ENCODE measurements at regions not wholly inside any gene's neighbourhood (a gene's known extent, or its start where the extent isn't known, plus 50 kb on each side); places are given as distances from the start of the nearest gene placed in this dataset.
A peak's percentile ranks its signal among the peaks of the same experiment; 100 is the strongest.
"Not testable (repeated sequence)": the region's sequence is repeated elsewhere in the genome, so short reads cannot be mapped to it uniquely, and the experiment has no call there.

DNA sequence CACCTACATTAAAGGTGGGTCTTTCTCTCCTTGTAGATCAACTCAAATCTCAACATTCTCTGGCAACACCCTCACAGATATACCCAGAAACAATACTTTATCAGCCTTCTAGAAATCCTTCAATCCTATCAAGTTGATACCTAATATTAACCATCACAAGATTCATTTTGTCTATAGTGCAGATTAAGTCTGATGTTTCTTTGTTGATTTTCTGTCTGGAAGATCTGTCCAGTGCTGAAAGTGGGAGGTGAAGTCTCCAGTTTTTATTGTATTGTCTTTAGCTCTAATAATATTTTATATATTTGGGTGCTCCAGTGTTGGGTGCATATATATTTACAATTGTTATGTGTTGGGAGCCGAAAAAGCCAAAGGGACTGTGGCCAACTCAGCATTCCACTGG, 493.9 kb upstream of the ADGRB3 start:
- no peak for DNase-seq

DNA sequence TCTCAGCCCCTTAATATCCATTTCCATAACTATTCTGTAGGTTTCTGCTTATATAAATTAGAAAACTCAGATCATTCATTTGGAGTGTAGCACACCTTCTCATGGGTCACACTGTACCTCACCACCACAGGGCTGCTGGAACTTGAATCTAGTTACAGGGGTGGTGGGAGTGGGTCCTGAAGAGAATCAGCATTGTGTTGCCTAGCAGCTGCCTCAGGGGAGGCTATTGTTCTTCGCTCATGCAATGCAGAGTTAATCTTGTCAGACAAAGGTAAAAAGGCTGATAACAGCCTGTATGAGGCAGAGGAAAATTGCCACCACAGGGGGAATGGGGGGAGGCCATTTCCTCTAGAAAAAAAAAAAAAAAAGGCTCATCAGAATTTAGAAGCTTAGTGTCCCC, 496.0 kb upstream of the ADGRB3 start:
- no peak for DNase-seq

DNA sequence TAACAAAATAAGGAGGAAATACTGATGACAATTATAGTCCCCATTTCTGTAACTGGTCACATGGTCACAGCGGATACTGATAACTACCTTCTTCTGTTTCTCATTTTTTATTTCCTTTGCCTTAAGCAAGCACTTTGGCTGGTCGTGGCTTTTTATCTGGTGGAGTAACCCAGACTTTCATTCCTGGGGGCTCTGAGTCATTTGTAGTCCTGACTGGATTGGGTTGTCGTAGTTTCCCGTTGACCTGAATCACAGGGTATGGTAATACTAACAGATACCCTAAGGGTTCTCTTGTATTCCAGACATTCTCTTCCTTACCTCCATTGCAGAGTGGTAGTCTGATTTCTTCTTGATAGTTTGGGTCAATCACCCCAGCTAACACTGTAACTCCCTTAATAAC, 500.3 kb upstream of the ADGRB3 start:
- peak; percentile 12 for DNase-seq

DNA sequence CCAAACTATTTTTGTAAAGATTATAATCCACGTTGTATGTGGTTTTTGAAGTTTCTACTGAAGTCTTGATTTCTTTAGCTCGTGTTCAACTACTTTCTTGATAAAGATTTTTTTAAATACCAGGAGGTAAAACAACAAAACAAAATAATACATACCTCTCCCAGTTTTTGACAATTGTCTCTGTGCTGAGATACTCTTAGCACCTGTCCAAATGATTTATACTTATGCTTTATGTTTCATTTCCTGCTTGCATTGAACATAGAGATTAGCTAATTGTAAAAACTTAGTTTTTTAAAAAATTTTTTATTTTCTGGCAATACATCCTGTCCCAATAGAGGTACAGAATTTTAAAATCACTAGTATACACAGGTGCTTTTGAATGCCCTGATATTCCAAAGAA, 506.9 kb upstream of the ADGRB3 start:
- no peak for DNase-seq

DNA sequence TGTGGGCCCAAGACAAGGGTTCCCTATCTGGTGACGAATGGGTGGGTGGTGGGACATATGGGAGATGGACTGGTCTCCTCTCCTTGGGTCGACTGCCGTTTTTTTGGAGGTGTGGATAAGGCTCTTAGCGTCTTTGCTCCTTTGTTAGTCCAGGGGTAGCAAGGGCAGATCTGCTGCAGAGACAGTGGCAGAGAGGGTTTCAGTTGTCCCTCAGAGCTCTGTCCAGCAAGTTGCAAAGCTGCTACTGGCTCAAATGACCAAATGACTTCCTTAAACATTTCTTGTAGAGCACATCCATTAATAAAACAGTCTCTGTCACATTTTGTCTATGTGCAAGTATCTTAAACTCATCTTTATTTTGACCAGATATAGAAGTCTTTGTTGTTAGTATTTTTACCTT, 508.0 kb upstream of the ADGRB3 start:
- DNase-seq = no peak

DNA sequence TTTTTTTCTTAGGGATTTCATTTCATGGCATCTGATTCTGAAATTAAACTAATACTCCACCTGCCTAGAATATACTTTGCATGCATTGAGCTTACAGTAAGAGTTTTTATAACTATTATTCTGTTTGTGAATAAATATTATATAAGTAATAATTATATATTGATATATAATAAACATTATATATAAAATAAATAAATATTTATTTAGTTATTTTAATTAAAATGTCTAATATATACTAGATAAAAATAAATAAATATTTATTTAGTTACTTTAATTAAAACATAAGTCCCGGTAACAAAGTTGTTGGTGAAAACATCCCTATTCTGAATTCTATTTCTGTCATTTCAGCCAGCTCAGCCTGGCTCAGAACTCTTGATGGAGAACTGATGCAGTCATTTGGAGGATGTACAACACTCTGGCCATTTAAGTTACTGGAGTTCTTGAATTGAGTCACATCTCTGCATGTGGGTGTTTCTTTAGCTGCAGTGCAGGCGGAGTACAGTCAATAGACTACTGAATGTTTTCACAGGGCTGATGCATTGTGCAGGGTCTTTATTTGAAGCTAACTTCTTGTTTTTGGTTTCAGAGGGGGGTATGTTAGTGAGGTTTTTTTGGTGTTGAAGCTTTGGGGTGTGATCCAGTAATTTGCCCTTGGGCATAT, 508.9 kb upstream of the ADGRB3 start:
- DNase-seq = no peak

DNA sequence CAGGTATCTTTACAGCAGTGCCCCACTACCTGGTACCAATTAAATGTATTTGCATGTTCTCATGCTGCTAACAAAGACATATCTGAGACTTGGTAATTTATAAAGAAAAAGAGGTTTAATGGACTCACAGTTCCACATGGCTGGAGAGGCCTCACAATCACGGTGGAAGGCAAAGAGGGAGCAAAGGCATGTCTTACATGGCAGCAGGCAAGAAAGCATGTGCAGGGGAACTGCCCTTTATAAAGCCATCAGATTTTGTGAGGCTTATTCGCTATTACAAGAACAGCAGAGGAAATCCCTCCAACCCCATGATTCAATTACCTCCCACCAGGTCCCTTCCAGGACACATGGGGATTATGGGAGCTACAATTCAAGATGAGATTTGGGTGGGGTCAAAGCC, 512.1 kb upstream of the ADGRB3 start:
- DNase-seq = not testable (repeated sequence)

DNA sequence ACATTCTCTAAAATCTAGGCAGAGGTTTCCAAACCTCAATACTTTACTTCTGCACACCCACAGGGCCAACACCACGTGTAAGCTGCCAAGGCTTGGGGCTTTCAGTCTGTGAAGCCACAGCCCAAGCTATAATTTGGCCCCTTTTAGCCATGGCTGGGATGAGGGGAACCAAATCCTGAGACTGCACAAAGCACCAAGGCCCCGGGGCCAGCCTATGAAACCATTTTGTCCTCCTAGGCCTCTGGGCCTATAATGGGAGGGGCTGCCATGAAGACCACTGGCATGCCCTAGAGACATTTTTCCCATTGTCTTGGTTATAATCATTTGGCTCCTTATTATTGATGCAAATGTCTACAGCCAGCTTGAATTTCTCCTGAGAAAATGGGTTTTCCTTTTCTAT, 513.0 kb upstream of the ADGRB3 start:
- no peak for DNase-seq

DNA sequence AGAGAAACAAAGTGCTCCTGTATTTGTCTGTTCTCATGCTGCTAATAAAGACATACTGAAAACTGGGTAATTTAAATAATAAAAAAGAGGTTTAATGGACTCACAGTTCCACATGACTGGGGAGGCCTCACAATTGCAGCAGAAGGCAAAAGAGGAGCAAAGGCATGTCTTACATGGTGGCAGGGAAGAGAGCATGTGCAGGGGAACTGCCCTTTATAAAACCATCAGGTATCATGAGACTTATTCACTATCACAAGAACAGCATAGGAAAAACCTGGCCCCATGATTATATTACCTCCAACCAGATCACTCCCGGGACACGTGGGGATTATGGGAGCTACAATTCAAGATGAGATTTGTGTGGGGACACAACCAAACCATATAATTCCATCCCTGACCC, 514.1 kb upstream of the ADGRB3 start:
- DNase-seq = not testable (repeated sequence)

DNA sequence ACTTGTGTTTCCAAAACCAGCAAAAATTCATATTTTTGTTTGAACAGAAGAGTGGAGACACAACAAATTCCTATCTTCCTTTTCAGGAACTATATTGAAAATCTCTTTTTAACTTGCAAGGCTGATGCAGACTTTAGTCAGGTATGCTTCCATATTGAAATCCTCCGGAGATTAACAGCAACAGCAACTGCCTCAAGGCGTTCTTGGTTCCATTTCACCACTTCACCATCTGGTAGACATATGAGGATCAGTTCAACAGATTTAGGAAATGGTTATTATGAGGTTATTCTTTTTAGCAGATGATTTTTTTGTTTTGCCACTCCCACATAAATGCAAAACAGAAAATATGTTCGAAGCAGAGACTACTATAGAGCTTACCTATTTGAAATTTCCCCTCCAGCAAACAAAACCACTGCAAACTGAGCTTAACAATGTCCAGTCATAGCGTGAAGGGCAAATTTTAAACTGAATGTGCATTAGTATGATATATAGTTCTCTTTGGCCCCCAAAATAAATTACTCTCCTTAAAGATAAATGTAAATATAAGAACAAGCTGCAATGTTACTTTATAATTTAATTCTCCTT, 520.5 kb upstream of the ADGRB3 start:
- peak; percentile 10 for DNase-seq

DNA sequence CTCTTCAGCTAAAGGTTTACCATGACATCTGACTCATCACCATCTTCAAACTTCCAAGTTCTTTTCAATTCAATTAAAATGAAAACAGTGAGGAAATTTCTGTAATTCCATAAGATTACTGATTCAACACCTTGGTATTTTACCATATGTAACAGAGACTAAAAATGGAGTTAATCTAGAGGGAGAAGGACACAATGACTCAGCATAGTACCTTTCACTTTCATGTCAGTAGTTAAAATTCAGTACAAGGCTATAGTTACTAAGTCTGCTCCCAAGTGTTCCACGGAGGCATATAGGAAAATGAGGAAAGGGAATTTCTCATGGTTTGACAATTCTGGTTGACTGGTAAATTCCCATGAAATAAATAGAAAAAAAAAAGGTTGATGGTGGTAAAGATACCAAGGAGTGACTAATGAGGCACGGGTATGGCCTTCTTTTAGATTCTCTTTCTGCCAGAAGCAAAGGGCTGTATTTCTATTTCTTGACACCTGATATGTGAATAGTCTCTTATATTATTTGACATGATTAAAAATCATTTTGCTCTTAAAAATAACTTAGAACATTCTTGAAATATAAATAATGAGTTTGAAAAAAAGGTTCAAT, 526.7 kb upstream of the ADGRB3 start:
- peak; percentile 90 for DNase-seq

DNA sequence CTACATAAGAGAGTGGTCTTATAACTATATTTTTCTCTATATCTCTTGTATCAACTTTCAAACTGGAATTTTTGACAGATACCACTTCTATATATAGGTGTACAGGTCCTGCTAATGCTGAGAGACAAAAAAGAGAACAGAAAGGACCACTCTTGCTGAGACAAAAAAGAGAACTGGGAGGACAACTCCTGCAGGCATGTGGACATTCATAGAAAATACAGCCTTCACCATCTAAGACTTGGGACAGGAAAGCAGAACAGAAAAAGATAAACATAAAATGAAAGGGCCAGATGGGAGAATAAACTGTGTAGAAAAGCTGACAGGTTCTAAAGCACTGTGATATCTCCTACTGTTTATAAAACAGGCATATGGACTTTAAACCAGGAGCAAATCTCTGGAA, 541.0 kb upstream of the ADGRB3 start:
- no peak for DNase-seq

DNA sequence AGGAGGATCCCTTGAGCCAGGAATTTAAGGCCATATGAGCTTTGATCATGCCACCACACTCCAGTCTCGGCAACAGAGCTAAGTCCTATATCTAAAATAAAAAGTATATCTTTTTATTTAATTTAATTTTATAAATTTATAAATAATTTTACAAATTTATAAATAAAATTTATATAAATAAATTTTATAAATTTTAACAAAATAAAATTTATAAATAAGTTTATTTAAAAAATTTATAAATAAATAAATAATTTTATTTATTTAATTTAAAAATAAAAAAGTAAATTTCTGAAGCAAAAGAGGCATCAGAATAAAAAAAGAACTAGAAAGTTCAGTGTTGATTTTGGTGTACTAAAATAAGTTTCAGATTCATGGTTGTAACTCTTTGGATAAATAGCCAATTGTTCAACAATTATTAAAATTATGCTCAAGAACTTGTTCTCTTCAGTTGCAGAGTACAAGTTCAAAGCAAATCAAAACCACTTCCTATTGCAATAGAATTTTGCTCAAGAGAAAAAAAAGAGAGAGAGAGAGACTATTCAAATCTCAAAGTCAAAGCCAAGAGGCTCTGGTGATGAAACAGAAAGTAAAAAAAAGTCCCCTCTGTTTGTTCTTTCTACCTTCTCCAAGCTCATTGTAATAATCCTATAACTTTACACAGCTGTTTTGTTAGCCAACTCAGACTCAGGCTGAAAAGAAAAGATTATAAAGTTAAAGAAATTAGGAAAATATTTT, 547.5 kb upstream of the ADGRB3 start:
- peak; percentile 4 for DNase-seq

DNA sequence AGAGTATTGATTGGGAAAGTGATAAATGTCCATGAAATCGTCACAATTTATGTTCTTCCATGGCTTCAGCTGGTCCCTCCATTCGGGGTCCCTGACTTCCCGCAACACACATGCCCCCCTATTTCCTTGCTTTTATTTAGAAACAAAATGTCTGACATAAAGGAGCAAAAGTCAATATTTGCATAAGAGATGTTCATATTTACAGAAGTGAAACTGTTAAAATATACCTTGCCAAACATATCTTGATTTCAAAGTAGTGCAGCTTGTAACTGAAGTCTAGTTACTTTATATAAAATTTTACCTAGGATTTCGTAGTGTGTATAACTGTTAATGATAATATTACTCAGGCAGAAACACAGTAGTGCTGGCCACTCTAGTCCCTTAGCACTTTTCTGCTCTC, 548.9 kb upstream of the ADGRB3 start:
- no peak for DNase-seq

DNA sequence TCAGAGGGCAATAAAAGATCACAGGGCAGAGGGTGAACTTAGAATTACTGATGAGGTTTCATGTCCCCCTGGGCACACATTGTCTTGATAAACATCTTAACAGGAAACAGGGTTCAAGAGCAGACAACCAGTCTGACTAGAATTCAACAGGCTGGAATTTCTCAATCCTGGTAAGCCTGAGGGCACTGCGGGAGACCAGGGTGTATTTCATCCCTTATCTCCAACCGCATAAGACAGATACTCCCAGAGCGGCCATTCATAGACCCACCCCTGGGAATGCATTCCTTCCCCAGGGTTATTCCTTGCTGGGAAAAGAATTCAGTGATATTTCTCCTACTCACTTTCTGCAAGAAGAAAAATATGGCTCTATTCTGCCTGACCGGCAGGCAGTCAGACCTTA, 549.5 kb upstream of the ADGRB3 start:
- DNase-seq = not testable (repeated sequence)

DNA sequence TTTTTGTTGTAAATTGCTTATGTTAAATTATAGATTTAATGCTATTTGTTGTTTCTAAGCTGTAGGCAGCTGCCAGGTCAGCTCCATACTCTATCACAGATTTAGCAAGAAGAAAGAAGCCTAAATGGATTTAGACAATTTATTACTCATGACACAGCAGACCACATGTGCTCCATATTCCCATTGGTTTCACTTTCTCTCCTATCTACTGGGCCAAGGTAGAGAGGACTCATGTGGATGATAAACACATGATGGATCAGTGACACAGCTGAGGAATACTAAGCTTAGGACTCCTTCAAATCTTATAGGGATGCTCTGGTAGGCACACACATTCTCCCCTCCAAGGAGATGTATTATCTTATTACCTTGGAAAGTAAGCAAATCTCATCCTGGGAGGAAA, 553.0 kb upstream of the ADGRB3 start:
- no peak for DNase-seq

DNA sequence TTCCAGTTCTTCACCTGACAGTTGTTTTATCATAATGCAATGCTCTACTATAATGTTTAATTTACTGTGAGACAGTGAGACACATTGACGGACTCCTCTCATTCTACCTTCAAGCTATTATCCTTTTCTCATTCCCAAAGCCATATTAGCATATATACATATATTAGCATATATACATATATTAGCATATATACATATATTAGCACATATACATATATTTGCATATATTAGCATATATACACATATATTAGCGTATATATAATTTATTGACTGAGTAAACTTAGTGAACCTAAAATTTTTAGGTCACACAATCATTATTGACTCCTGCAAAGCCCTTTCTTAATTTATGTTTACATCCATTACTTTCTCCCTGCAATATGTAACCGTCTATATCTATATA, 555.0 kb upstream of the ADGRB3 start:
- DNase-seq = no peak

DNA sequence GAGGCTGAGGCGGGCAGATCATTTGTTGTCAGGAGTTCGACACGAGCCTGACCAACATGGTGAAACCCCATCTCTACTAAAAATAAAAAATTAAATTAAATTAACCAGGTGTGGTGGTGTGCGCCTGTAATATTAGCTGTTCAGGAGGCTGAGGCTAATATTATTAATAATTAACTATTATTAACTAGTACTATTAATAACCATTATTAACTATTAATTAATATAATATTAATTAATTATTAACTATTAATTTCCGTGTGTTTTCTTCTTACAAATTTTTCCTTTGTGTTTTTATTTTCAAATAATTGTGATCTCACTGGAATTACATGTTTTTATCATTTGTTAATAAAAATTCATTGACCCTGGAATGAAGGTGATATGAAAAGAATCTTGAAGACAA, 557.4 kb upstream of the ADGRB3 start:
- no peak for DNase-seq

DNA sequence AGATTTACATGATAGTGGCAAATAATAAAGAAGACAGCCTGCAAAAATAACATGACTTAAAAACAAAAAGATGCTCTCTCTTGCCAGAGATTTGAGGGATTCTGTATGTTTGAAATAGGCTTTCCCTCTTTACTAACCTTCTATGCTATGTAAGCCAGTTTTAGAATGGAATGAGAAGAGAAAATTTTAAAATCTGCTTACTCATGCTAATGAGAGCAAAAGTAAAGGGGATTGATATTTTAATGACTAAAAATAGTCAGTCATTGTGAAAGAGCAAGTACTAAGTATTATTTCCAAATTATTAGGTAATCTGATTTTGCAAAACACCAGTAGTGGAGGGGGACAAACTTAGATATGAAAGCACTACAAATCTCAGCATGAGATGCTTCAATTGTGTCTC, 563.3 kb upstream of the ADGRB3 start:
- DNase-seq = no peak

DNA sequence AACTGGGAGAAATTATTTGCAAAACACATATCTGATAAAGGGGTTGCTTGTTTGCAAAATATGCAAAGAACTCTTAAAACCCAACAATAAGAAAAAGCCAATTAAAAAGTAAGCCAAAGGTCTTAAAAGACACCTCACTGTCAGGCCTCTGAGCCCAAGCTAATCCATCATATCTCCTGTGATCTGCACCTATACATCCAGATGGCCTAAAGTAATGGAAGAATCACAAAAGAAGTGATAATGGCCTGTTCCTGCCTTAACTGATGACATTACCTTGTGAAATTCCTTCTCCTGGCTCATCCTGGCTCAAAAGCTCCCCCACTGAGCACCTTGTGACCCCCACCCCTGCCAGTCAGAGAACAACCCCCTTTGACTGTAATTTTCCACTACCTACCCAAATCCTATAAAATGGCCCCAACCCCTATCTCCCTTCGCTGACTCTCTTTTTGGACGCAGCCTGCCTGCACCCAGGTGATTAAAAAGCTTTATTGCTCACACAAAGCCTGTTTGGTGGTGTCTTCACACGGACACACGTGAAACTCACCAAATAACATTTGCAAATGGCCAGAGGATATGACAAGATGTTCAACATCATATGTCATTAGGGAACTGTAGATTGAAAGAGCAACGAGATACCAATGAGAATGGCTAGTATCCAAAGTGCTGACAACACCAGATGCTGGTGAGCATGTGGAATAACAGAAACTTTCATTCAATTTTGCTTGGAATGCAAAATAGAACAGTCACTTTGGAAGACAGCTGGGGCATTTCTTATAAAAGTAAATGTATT, 565.0 kb upstream of the ADGRB3 start:
- no peak for DNase-seq

DNA sequence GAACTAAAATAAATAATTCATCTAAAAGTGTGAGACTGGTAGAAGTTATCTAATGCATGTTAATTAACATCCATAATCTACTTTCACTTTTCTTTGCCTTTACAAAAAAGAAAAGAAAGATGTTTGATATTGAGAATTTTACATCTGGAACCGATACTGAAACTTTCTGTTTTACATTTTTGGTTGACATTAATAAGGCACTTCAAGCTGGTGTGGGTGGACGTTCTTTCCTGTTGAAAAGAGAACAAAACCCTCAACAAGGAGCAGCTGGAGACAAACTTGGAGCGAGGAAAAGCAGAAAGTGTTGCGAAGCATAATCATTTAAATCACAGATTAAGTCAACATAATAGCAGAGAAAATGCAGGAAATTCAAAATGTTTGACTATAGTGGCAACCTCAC, 575.2 kb upstream of the ADGRB3 start:
- peak; percentile 35 for DNase-seq

DNA sequence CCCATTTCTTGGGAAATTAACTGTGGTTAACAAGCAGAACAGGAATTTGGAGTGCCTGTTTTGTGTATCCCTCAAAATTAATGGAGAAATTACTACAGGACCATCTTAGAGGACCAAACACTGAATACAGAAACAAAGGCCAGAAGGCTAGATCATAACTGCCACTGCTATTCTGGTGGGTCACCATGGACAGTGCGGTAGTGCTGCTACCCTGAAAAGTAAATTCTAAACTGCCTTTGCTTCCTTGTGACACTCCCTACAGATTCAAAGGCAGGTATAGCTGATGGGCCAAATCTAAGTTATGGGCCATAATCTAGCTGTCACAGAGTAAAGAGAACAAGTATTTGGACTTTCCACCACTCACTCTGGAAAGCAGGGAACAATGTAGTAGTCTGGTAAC, 575.8 kb upstream of the ADGRB3 start:
- DNase-seq = no peak

DNA sequence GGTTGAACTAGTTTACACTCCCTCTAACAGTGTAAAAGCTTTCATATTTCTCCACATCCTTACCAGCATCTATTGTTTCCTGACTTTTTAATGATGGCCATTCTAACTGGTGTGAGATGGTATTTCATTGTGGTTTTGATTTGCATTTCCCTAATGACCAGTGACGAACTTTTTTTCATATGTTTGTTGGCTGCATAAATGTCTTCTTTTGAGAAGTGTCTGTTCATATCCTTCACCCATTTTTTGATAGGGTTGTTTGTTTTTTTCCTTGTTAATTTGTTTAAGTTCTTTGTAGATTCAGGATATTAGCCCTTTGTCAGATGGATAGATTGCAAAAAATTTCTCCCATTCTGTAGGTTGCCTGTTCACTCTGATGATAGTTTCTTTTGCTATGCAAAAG, 578.5 kb upstream of the ADGRB3 start:
- not testable (repeated sequence) for DNase-seq

All from fibroblast of skin of abdomen (primary cell).